WTC11 (cell line): ENCODE measurements at regions not wholly inside any gene's neighbourhood (a gene's known extent, or its start where the extent isn't known, plus 50 kb on each side); places are given as distances from the start of the nearest gene placed in this dataset.

ENCODE experiments used
- ATAC-seq: fragments of 200-7000 bp; cut with Tn5 transposase; 2 replicates; pipeline ENCODE4 v1.10.0; 2021; ENCODE audit warnings: mild to moderate bottlenecking, moderate library complexity
- CTCF ChIA-PET: fragments of 300-600 bp; sonication (Branson Sonifier 250); formaldehyde crosslinking; loops from one replicate; lab custom pipeline; 2021; ENCODE audit warnings: antibody characterized with exemption; lab: Charles Lee
- POLR2A ChIA-PET: fragments of 350-600 bp; sonication (Branson Sonifier 250); formaldehyde crosslinking; loops from one replicate; lab custom pipeline; 2021; ENCODE audit warnings: antibody characterized with exemption; lab: Charles Lee
- DNase-seq: peaks from one replicate; pipeline ENCODE4 v3.0.0; 2021; ENCODE audit warnings: low spot score
- H3K27ac Mint-ChIP-seq: 2 replicates; pipeline ENCODE4 v1.8.0; 2021; ENCODE audit warnings: mixed read lengths
- H3K27me3 Mint-ChIP-seq: 2 replicates; pipeline ENCODE4 v1.8.0; 2021; ENCODE audit warnings: low read depth, mild to moderate bottlenecking, moderate library complexity, mixed read lengths
- H3K36me3 Mint-ChIP-seq: 2 replicates; pipeline ENCODE4 v1.8.0; 2021; ENCODE audit warnings: mixed read lengths
- H3K4me1 Mint-ChIP-seq: 2 replicates; pipeline ENCODE4 v1.8.0; 2022; ENCODE audit warnings: mixed read lengths
- H3K4me3 Mint-ChIP-seq: 2 replicates; pipeline ENCODE4 v1.8.0; 2021; ENCODE audit warnings: mild to moderate bottlenecking, moderate library complexity, mixed read lengths
- H3K9me3 Mint-ChIP-seq: 2 replicates; pipeline ENCODE4 v1.8.0; 2021; ENCODE audit warnings: mixed read lengths
- ARID4B ChIP-seq: sonication (generic); formaldehyde crosslinking; IDR thresholded peaks from 2 replicates; pipeline ENCODE4 v1.8.0; 2023; ENCODE audit warnings: missing genetic modification reagents, mild to moderate bottlenecking, borderline replicate concordance
- ATF6 ChIP-seq: sonication (generic); formaldehyde crosslinking; IDR thresholded peaks from 2 replicates; pipeline ENCODE4 v1.8.1; 2023; ENCODE audit warnings: mild to moderate bottlenecking, missing genetic modification reagents
- E2F1 ChIP-seq: sonication (generic); formaldehyde crosslinking; IDR thresholded peaks from 2 replicates; pipeline ENCODE4 v1.8.0; 2022; ENCODE audit warnings: mild to moderate bottlenecking, missing genetic modification reagents
- ELF4 ChIP-seq: sonication (generic); formaldehyde crosslinking; IDR thresholded peaks from 2 replicates; pipeline ENCODE4 v1.8.1; 2022; ENCODE audit warnings: low read depth, mild to moderate bottlenecking, moderate library complexity, missing genetic modification reagents
- ETV6 ChIP-seq: sonication (generic); formaldehyde crosslinking; IDR thresholded peaks from 2 replicates; pipeline ENCODE4 v1.8.1; 2022; ENCODE audit warnings: mild to moderate bottlenecking, missing genetic modification reagents
- FOXP4 ChIP-seq: sonication (generic); formaldehyde crosslinking; IDR thresholded peaks from 2 replicates; pipeline ENCODE4 v1.8.0; 2022; ENCODE audit warnings: mild to moderate bottlenecking, missing genetic modification reagents
- IRF1 ChIP-seq: sonication (generic); formaldehyde crosslinking; IDR thresholded peaks from 2 replicates; pipeline ENCODE4 v1.8.0; 2023; ENCODE audit warnings: missing genetic modification reagents
- NR2C2 ChIP-seq: sonication (generic); formaldehyde crosslinking; IDR thresholded peaks from 2 replicates; pipeline ENCODE4 v1.8.0; 2022; ENCODE audit warnings: mild to moderate bottlenecking, missing genetic modification reagents
- PRDM15 ChIP-seq: sonication (generic); formaldehyde crosslinking; IDR thresholded peaks from 2 replicates; pipeline ENCODE4 v1.8.0; 2022; ENCODE audit warnings: missing genetic modification reagents
- PRRX2 ChIP-seq: fragments of 250-450 bp; sonication (Bioruptor Pico); IDR thresholded peaks from 2 replicates; pipeline ENCODE4 v1.8.0; 2021; ENCODE audit warnings: mild to moderate bottlenecking
- SOX15 ChIP-seq: fragments of 250-450 bp; sonication (Bioruptor Pico); IDR thresholded peaks from 2 replicates; pipeline ENCODE4 v1.9.0; 2021; ENCODE audit warnings: mild to moderate bottlenecking
- TCF7 ChIP-seq: sonication (generic); formaldehyde crosslinking; IDR thresholded peaks from 2 replicates; pipeline ENCODE4 v1.8.0; 2022; ENCODE audit warnings: mild to moderate bottlenecking, low read depth, missing genetic modification reagents, moderate library complexity
- ZBTB43 ChIP-seq: sonication (generic); formaldehyde crosslinking; IDR thresholded peaks from 2 replicates; pipeline ENCODE4 v1.8.1; 2023; ENCODE audit warnings: mild to moderate bottlenecking, missing genetic modification reagents
- ZMAT4 ChIP-seq: fragments of 250-450 bp; sonication (Bioruptor Pico); IDR thresholded peaks from 2 replicates; pipeline ENCODE4 v1.9.0; 2021; ENCODE audit warnings: mild to moderate bottlenecking
- ZNF232 ChIP-seq: sonication (generic); formaldehyde crosslinking; IDR thresholded peaks from 2 replicates; pipeline ENCODE4 v1.8.0; 2022; ENCODE audit warnings: mild to moderate bottlenecking, missing genetic modification reagents

- ChIA-PET POLR2A (no interaction called here), CTCF (no interaction called here)
- no peak overlapping the region for H3K4me3 Mint-ChIP-seq
- H3K27me3 Mint-ChIP-seq = no peaks in the 10 kb centered on the region; the same call in none of the 2 replicates
- TF ChIP-seq ZBTB43 (CRISPR knock-in tag) = no peak
- no peak for TF ChIP-seq IRF1 (CRISPR knock-in tag)
- no peak for TF ChIP-seq FOXP4
- TF ChIP-seq ARID4B (CRISPR knock-in tag) = no peak
- TF ChIP-seq E2F1 (CRISPR knock-in tag) = no peak
- TF ChIP-seq NR2C2 (CRISPR knock-in tag) = no peak
- TF ChIP-seq ZNF232 (CRISPR knock-in tag) = no peak
- no peak for TF ChIP-seq ETV6 (CRISPR knock-in tag)
- no peak for TF ChIP-seq TCF7 (CRISPR knock-in tag)
- TF ChIP-seq ELF4 = no peak
- no peak for TF ChIP-seq SOX15
- no peak for TF ChIP-seq PRDM15
- TF ChIP-seq PRRX2 (CRISPR knock-in tag) = no peak
- TF ChIP-seq ATF6 (CRISPR knock-in tag) = no peak
- TF ChIP-seq ZMAT4 (CRISPR knock-in tag) = no peak
- no peak overlapping the region for H3K27ac Mint-ChIP-seq
- H3K9me3 Mint-ChIP-seq = peaks cover 5% of the 10 kb centered on the region; the same call in 1 of the 2 replicates
- DNase-seq = no peak
- peaks cover 8% of the 10 kb centered on the region for H3K4me1 Mint-ChIP-seq
- ATAC-seq = no peak
- H3K36me3 Mint-ChIP-seq = no peaks in the 10 kb centered on the region
Observed at GRCh38 chr7:67595431-67596180, 599.0 kb downstream of the TYW1 start.
